NT2/D1 (cell line): ENCODE measurements at regions not wholly inside any gene's neighbourhood (a gene's known extent, or its start where the extent isn't known, plus 50 kb on each side); places are given as distances from the start of the nearest gene placed in this dataset.

Experiments used
- DNase-seq: peaks from one replicate; pipeline ENCODE4 v3.0.0-alpha.2; 2011; ENCODE audit warnings: low read depth, low spot score
- H3K27me3 ChIP-seq: 2 replicates; pipeline ENCODE4 v1.6.0; 2011; ENCODE audit warnings: mild to moderate bottlenecking; ENCODE audit not compliant: insufficient read length, insufficient read depth
- H3K36me3 ChIP-seq: 2 replicates; pipeline ENCODE4 v1.6.1; 2011; ENCODE audit warnings: mild to moderate bottlenecking, low read length, mixed read lengths; ENCODE audit not compliant: insufficient read depth, insufficient read length
- H3K4me1 ChIP-seq: 2 replicates; pipeline ENCODE4 v1.5.1; 2011; ENCODE audit not compliant: insufficient read depth, insufficient read length
- H3K4me3 ChIP-seq: 2 replicates; pipeline ENCODE4 v1.5.1; 2011; ENCODE audit warnings: low read depth; ENCODE audit not compliant: insufficient read length
- H3K9ac ChIP-seq: 2 replicates; pipeline ENCODE4 v1.6.0; 2011; ENCODE audit warnings: low read depth; ENCODE audit not compliant: insufficient read length
- H3K9me3 ChIP-seq: 2 replicates; pipeline ENCODE4 v1.5.1; 2011; ENCODE audit warnings: mild to moderate bottlenecking, low read length; ENCODE audit not compliant: insufficient read depth
- SUZ12 ChIP-seq: IDR thresholded peaks from 2 replicates; pipeline ENCODE4 v1.6.1; 2011; ENCODE audit not compliant: insufficient read length, insufficient read depth; ENCODE audit errors: extremely low read depth
- YY1 ChIP-seq: IDR thresholded peaks from 2 replicates; pipeline ENCODE4 v1.6.1; 2011; ENCODE audit not compliant: insufficient read length, insufficient read depth
- ZNF274 ChIP-seq: IDR thresholded peaks from 2 replicates; pipeline ENCODE4 v1.6.1; 2011; ENCODE audit warnings: mild to moderate bottlenecking, low read depth, low read length

DNA sequence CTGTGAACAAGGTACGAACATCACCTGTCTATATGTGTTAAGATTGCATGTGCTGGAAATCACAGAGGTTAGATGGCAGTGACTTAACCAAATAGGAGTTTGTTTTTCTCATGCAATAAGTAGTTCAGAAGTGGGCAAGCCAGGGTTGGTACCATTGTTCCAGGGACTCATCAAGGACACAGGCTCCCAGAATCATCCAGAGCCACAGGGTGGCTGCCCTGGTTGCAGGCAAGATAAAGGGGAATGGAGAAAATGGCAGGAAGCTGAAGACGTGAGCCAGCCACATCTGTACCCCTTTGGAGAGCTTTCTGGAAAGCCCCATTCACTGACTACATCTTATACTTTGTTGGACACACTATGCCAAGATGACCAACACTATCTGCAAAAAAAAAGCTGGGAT is 126.0 kb upstream of the IL12B start:
- Histone ChIP-seq H3K27me3 (no peaks in the 10 kb centered on the region), H3K4me3 (no peak overlapping the region), H3K9me3 (no peaks in the 10 kb centered on the region), H3K9ac (no peak overlapping the region), H3K36me3 (no peaks in the 10 kb centered on the region), H3K4me1 (no peaks in the 10 kb centered on the region)
- DNase-seq: no peak
- TF ChIP-seq SUZ12 (no peak), YY1 (no peak), ZNF274 (no peak)

DNA sequence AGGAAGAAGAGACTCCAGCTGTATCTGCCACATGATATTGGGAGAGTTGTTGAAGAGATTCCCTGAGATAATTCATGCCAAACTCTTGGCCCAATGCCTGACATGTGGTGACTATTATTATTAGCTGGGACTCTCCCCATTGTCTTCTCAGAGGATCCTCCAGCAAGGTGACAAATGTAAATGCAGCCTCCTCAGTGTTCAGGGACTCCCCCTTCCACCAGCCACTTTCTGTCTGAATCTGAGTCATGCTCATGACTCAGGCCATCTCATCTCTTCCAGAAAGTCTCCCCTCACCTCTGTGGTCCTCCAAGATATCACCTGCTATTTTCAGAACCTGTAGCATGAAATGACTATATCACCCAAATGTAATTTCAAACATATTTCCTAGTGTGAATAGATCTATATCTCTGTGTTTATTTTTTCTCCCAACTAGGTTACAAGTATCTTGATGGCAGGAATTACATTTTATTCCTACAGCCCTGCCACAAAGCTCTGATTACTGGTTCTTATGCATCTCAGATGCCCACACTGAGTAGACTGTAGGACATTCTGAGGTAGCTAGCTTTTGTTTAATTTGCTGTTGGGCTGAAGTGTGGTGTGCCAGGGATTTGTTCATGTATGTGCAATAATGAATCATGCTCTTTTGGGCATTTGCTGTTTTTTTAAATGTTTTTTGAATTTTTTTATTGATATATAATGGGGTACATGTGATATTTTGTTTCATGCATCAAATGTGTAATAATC is 126.6 kb upstream of the IL12B start:
- no peaks in the 10 kb centered on the region for H3K4me1 ChIP-seq
- TF ChIP-seq ZNF274 (no peak), SUZ12 (no peak), YY1 (no peak)
- H3K4me3 ChIP-seq: no peak overlapping the region

DNA sequence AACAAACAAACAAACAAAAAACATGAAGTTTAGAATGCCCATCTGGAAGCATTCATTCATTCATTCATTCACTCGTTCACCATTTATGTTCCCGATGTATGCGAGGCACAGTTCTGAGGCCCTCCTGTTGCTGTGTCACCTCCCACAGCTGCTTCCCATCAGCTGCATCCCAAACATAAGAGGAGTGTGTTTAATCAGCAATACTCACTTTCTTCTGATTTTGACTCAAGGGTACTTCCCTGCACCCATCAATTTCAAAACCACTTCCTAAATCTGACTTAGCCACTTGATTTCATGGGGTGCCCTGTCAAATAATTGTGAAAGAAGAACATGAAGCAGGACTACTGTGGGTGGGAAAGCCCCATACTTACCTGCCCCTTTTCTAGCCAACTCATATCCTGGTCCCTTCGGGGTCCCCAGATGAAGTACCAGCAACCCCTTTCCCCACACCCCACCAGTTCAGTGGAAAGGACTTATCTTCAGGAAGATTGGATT is 128.0 kb upstream of the IL12B start:
- Histone ChIP-seq H3K9me3 (no peaks in the 10 kb centered on the region), H3K4me1 (no peaks in the 10 kb centered on the region), H3K36me3 (no peaks in the 10 kb centered on the region), H3K4me3 (no peak overlapping the region), H3K9ac (no peak overlapping the region), H3K27me3 (no peaks in the 10 kb centered on the region)
- no peak for DNase-seq
- TF ChIP-seq YY1 (no peak), ZNF274 (no peak), SUZ12 (no peak)

More for the DNA sequence above, 126.6 kb upstream of the IL12B start:
- Histone ChIP-seq H3K9ac (no peak overlapping the region), H3K27me3 (no peaks in the 10 kb centered on the region), H3K9me3 (no peaks in the 10 kb centered on the region), H3K36me3 (no peaks in the 10 kb centered on the region)
- no peak for DNase-seq

DNA sequence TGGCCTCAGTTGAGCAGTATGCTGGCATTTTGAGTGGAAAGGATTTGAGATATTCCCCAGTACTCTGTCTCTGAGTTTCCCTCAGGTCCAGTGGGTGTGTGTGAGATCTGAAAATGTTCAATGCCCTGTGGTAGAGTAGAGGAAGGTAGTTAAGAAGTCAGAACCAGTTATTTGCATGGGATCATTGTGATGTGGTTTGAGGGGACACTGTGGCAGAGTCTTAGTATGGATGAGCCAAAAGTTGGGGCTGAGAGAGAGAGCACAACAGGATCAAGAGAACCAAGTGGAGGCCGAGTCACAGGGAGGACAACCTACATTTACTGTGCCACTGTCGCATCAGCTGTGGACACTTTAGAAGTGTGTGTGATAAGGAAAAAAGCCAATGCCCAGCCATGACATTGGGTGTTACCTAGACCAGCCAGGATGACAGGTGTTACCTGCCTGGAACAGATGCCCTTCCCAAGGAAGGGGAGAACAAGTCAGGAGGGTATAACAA is 128.9 kb upstream of the IL12B start:
- Histone ChIP-seq H3K36me3 (no peaks in the 10 kb centered on the region), H3K9ac (no peak overlapping the region), H3K4me3 (no peak overlapping the region), H3K27me3 (no peaks in the 10 kb centered on the region), H3K9me3 (no peaks in the 10 kb centered on the region), H3K4me1 (no peaks in the 10 kb centered on the region)
- DNase-seq: no peak
- TF ChIP-seq SUZ12: no peak
- no peak for TF ChIP-seq ZNF274
- no peak for TF ChIP-seq YY1

- no peak for TF ChIP-seq SUZ12
- no peak for TF ChIP-seq YY1
- no peak for TF ChIP-seq ZNF274
- Histone ChIP-seq H3K27me3 (no peaks in the 10 kb centered on the region), H3K4me1 (no peaks in the 10 kb centered on the region), H3K4me3 (no peak overlapping the region), H3K9ac (no peak overlapping the region), H3K9me3 (no peaks in the 10 kb centered on the region), H3K36me3 (no peaks in the 10 kb centered on the region)
- DNase-seq: no peak
These were observed 129.8 kb upstream of the IL12B start for GRCh38 chr5:159459951-159460538.

GRCh38 chr5:159463590-159464321 is 133.5 kb upstream of the IL12B start:
- Histone ChIP-seq H3K27me3 (no peaks in the 10 kb centered on the region), H3K9me3 (no peaks in the 10 kb centered on the region), H3K4me3 (no peak overlapping the region), H3K36me3 (no peaks in the 10 kb centered on the region), H3K9ac (no peak overlapping the region), H3K4me1 (no peaks in the 10 kb centered on the region)
- TF ChIP-seq YY1 (no peak), SUZ12 (no peak)
- DNase-seq: no peak

- Histone ChIP-seq H3K9me3 (no peaks in the 10 kb centered on the region), H3K9ac (no peak overlapping the region), H3K27me3 (no peaks in the 10 kb centered on the region), H3K36me3 (no peaks in the 10 kb centered on the region), H3K4me3 (no peak overlapping the region), H3K4me1 (no peaks in the 10 kb centered on the region)
- no peak for TF ChIP-seq ZNF274
- no peak for TF ChIP-seq YY1
- TF ChIP-seq SUZ12: no peak
- DNase-seq: no peak
These were observed 135.3 kb upstream of the IL12B start for GRCh38 chr5:159465604-159466003.
